Psoas muscle (tissue), 7 donors: ENCODE measurements at regions not wholly inside any gene's neighbourhood (a gene's known extent, or its start where the extent isn't known, plus 50 kb on each side); places are given as distances from the start of the nearest gene placed in this dataset.

ENCODE experiments used
- ATAC-seq, 4 donors: fragments of 200-7000 bp; cut with Tn5 transposase; one replicate each; pipeline ENCODE4 v1.9.1; 2020; ENCODE audit warnings: moderate library complexity in 3 of 4, mild to moderate bottlenecking in 2 of 4
- DNase-seq, 2 donors: peaks; one replicate each; pipeline ENCODE4 v3.0.0-alpha.2; 2020
- H3K27ac ChIP-seq: fragments of 200-600 bp; one replicate; pipeline ENCODE4 v1.8.0; 2022
- H3K27me3 ChIP-seq, 3 donors: fragments of 200-600 bp in 1 of 3; one replicate each; pipeline versions ENCODE4 v1.6.1 to v1.8.0; 2013 to 2022; ENCODE audit warnings: low read length in 2 of 3, mild to moderate bottlenecking in 2 of 3, moderate library complexity in 1 of 3; ENCODE audit not compliant: insufficient read depth in 3 of 3
- H3K36me3 ChIP-seq, 2 donors: fragments of 200-600 bp in 1 of 2; one replicate each; pipeline versions ENCODE4 v1.6.1 to v1.8.0; 2013 to 2022; ENCODE audit warnings: low read depth in 1 of 2, mild to moderate bottlenecking in 1 of 2, moderate library complexity in 1 of 2; ENCODE audit not compliant: insufficient read depth in 1 of 2
- H3K4me1 ChIP-seq: fragments of 200-600 bp; one replicate; pipeline ENCODE4 v1.8.0; 2022
- H3K4me3 ChIP-seq: fragments of 200-600 bp; one replicate; pipeline ENCODE4 v1.8.0; 2022; ENCODE audit warnings: mild to moderate bottlenecking
- H3K9me3 ChIP-seq: fragments of 200-600 bp; one replicate; pipeline ENCODE4 v1.8.0; 2022
- CTCF ChIP-seq: fragments of 200-600 bp; IDR thresholded peaks from one replicate; pipeline ENCODE4 v1.8.0; 2022; ENCODE audit warnings: antibody characterized with exemption
- whole genome bisulfite sequencing, 3 donors: extraction: QIAGEN DNeasy Blood & Tissue Kit; methylation state at CpG; one replicate each; pipeline versions ENCODE4 v1.1.6 to v1.1.7; 2013; 5-methylcytosine and 5-hydroxymethylcytosine counted together
- intact Hi-C, 2 donors: fragments of 100-400 bp; cut with DNase I; formaldehyde crosslinking; loops; one replicate each; pipeline versions ENCODE4 v1.11.0 to v1.14.2; 2022
- donor health status: healthy with polysubstance abuse.
- donor health status: DM: no; HTN: no; CAD: no; lungs with moderate emphysema.
- donor health status: Bipolar disorder and iron deficiency.
- donor health status: healthy.
- donor health status: DM: yes; HTN: yes; CAD: no.
- donor health status: DM: no; HTN: no; CAD: no.
- donor health status: DM: yes; HTN: yes; CAD: no.

GRCh38 chr2:84276590-84277255, 182.4 kb downstream of the SUCLG1 start:
- no peak for DNase-seq
- H3K36me3 ChIP-seq, result no peaks in the 10 kb centered on the region
- no peak overlapping the region for H3K27ac ChIP-seq
- no peak overlapping the region for H3K4me3 ChIP-seq
- intact Hi-C loops, result no loop called here
- no peak for ATAC-seq
- no peaks in the 10 kb centered on the region for H3K27me3 ChIP-seq
- H3K4me1 ChIP-seq, result no peaks in the 10 kb centered on the region
- TF ChIP-seq CTCF, result no peak
- H3K9me3 ChIP-seq, result no peaks in the 10 kb centered on the region

- 68 to 73% (median 68%) methylated on average over 7 of the region's 7 CpGs for WGBS, 3 donors
Observed at GRCh38 chr2:84273406-84273805, 185.7 kb downstream of the SUCLG1 start.

GRCh38 chr2:84271977-84272376, 187.1 kb downstream of the SUCLG1 start:
- H3K4me1 ChIP-seq, result no peaks in the 10 kb centered on the region
- no peak for DNase-seq
- H3K27me3 ChIP-seq, result no peaks in the 10 kb centered on the region
- 78 to 83% (median 82%) methylated on average over 3 of the region's 3 CpGs for WGBS, 3 donors
- H3K9me3 ChIP-seq, result no peaks in the 10 kb centered on the region
- no peak for ATAC-seq
- intact Hi-C loops, result no loop called here
- H3K36me3 ChIP-seq, result no peaks in the 10 kb centered on the region
- no peak for TF ChIP-seq CTCF
- no peak overlapping the region for H3K27ac ChIP-seq
- no peak overlapping the region for H3K4me3 ChIP-seq

More at GRCh38 chr2:84273406-84273805, 185.7 kb downstream of the SUCLG1 start:
- intact Hi-C loops, result no loop called here
- no peak for DNase-seq
- no peak overlapping the region for H3K4me3 ChIP-seq
- no peaks in the 10 kb centered on the region for H3K4me1 ChIP-seq
- no peak for ATAC-seq
- H3K27me3 ChIP-seq, result no peaks in the 10 kb centered on the region
- H3K27ac ChIP-seq, result no peak overlapping the region
- TF ChIP-seq CTCF, result no peak
- H3K9me3 ChIP-seq, result no peaks in the 10 kb centered on the region
- no peaks in the 10 kb centered on the region for H3K36me3 ChIP-seq

GRCh38 chr2:84257831-84258230, 201.2 kb downstream of the SUCLG1 start:
- intact Hi-C loops, result no loop called here
- Histone ChIP-seq H3K4me3 (no peak overlapping the region), H3K9me3 (peaks cover 8% of the 10 kb centered on the region), H3K36me3 (no peaks in the 10 kb centered on the region), H3K4me1 (no peaks in the 10 kb centered on the region), H3K27ac (no peak overlapping the region), H3K27me3 (no peaks in the 10 kb centered on the region)
- no peak for ATAC-seq
- TF ChIP-seq CTCF, result no peak
- no peak for DNase-seq

GRCh38 chr2:84251651-84252302, 207.3 kb downstream of the SUCLG1 start:
- no peak for TF ChIP-seq CTCF
- ATAC-seq (no peak), DNase-seq (no peak)
- Histone ChIP-seq H3K9me3 (peaks cover 5% of the 10 kb centered on the region), H3K36me3 (no peaks in the 10 kb centered on the region), H3K27ac (no peak overlapping the region), H3K27me3 (no peaks in the 10 kb centered on the region), H3K4me1 (no peaks in the 10 kb centered on the region), H3K4me3 (no peak overlapping the region)
- intact Hi-C loops, result no loop called here
- 90 to 100% (median 96%) methylated on average over 2 of the region's 2 CpGs for WGBS, 3 donors
